ENCODE measurements at regions not wholly inside any gene's neighbourhood (a gene's known extent, or its start where the extent isn't known, plus 50 kb on each side); places are given as distances from the start of the nearest gene placed in this dataset.

DNA sequence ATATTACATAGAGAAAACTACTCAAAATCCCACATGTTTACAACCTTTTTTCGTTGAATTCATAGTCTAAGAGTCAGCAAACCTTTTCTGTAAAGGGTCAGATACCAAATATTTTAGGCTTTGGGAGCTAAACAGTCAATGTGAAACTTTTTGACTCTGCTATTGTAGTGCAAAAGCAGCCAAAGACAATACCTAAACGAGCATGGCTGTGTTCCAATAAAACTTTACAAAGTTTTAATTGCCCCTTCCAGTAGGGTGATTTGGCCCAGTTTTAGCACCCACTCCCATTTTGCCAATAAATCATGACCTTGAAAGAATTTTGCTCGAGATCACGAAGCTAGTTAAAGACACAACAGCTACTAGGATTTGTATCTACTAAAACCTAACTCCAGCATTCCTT lies 147.2 kb downstream of the ANKRD50 start:
- Mint-ChIP-seq H3K36me3 (ENCODE audit: unreplicated experiment) (peaks cover 4% of the 10 kb centered on the region), H3K27ac (ENCODE audit: unreplicated experiment) (no peak overlapping the region), H3K27me3 (ENCODE audit: unreplicated experiment) (no peaks in the 10 kb centered on the region), H3K9me3 (ENCODE audit: unreplicated experiment) (no peaks in the 10 kb centered on the region), H3K4me3 (ENCODE audit: unreplicated experiment) (no peak overlapping the region), H3K4me1 (ENCODE audit: low read depth, unreplicated experiment) (no peaks in the 10 kb centered on the region)
- DNase-seq, result no peak
- TF ChIP-seq, protein P1, sequence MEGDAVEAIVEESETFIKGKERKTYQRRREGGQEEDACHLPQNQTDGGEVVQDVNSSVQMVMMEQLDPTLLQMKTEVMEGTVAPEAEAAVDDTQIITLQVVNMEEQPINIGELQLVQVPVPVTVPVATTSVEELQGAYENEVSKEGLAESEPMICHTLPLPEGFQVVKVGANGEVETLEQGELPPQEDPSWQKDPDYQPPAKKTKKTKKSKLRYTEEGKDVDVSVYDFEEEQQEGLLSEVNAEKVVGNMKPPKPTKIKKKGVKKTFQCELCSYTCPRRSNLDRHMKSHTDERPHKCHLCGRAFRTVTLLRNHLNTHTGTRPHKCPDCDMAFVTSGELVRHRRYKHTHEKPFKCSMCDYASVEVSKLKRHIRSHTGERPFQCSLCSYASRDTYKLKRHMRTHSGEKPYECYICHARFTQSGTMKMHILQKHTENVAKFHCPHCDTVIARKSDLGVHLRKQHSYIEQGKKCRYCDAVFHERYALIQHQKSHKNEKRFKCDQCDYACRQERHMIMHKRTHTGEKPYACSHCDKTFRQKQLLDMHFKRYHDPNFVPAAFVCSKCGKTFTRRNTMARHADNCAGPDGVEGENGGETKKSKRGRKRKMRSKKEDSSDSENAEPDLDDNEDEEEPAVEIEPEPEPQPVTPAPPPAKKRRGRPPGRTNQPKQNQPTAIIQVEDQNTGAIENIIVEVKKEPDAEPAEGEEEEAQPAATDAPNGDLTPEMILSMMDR (IDR thresholded peaks at IDR 0.05; ENCODE audit: partially characterized antibody, unreplicated experiment), result no peak

DNA sequence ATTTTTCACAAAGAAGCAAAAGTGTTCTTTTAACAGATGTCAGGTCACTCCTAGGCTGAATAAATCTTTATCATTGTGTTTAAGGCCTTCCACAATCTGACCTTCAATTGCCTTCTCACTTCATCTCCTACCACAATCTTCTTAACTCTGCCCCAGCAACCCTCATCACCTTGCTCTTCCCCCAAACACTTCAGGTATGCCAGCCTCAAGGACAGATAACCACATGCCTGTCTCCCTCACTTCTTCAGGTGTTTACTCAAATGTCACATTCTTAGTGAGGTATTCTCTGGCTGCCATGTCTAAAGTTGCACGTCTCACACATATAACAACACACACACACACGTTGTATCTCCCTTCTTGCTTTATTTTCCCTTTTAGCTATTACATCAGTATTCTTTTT lies 146.5 kb downstream of the ANKRD50 start:
- TF ChIP-seq, protein P1 (IDR thresholded peaks at IDR 0.05; ENCODE audit: partially characterized antibody, unreplicated experiment), result no peak
- no peak overlapping the region for H3K27ac Mint-ChIP-seq (ENCODE audit: unreplicated experiment)
- peaks cover 4% of the 10 kb centered on the region for H3K36me3 Mint-ChIP-seq (ENCODE audit: unreplicated experiment)
- H3K4me1 Mint-ChIP-seq (ENCODE audit: low read depth, unreplicated experiment), result no peaks in the 10 kb centered on the region
- H3K27me3 Mint-ChIP-seq (ENCODE audit: unreplicated experiment), result no peaks in the 10 kb centered on the region
- no peaks in the 10 kb centered on the region for H3K9me3 Mint-ChIP-seq (ENCODE audit: unreplicated experiment)
- no peak overlapping the region for H3K4me3 Mint-ChIP-seq (ENCODE audit: unreplicated experiment)
- DNase-seq, result no peak

DNA sequence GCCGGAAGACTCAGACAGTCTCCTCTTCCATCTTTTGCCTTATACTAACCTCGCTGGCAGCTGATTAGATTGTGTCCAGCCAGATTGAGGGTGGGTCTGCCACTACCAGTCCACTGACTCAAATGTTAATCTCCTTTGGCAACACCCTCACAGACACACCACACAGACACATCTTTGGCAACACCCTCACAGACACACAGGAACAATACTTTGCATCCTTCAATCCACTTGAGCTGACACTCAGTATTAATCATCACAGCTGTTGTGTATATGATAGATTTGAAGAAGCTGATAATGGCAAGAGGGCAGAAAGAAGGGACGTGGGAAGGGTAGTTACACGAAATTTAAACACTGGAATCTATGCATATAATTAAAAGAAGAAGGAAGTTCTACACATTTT lies 139.5 kb downstream of the ANKRD50 start:
- no peak overlapping the region for H3K4me3 Mint-ChIP-seq (ENCODE audit: unreplicated experiment)
- H3K27ac Mint-ChIP-seq (ENCODE audit: unreplicated experiment), result no peak overlapping the region
- H3K4me1 Mint-ChIP-seq (ENCODE audit: low read depth, unreplicated experiment), result no peaks in the 10 kb centered on the region
- no peaks in the 10 kb centered on the region for H3K27me3 Mint-ChIP-seq (ENCODE audit: unreplicated experiment)
- no peaks in the 10 kb centered on the region for H3K9me3 Mint-ChIP-seq (ENCODE audit: unreplicated experiment)
- no peak for DNase-seq
- TF ChIP-seq, protein P1 (IDR thresholded peaks at IDR 0.05; ENCODE audit: partially characterized antibody, unreplicated experiment), result no peak
- H3K36me3 Mint-ChIP-seq (ENCODE audit: unreplicated experiment), result no peaks in the 10 kb centered on the region

- peaks cover 7% of the 10 kb centered on the region for H3K36me3 Mint-ChIP-seq (ENCODE audit: unreplicated experiment)
- no peak overlapping the region for H3K4me3 Mint-ChIP-seq (ENCODE audit: unreplicated experiment)
- DNase-seq, result no peak
- H3K9me3 Mint-ChIP-seq (ENCODE audit: unreplicated experiment), result peaks cover 3% of the 10 kb centered on the region
- TF ChIP-seq, protein P1 (IDR thresholded peaks at IDR 0.05; ENCODE audit: partially characterized antibody, unreplicated experiment), result no peak
- no peaks in the 10 kb centered on the region for H3K4me1 Mint-ChIP-seq (ENCODE audit: low read depth, unreplicated experiment)
- no peaks in the 10 kb centered on the region for H3K27me3 Mint-ChIP-seq (ENCODE audit: unreplicated experiment)
- H3K27ac Mint-ChIP-seq (ENCODE audit: unreplicated experiment), result no peak overlapping the region
These were observed 132.6 kb downstream of the ANKRD50 start for GRCh38 chr4:124579896-124580295.

DNA sequence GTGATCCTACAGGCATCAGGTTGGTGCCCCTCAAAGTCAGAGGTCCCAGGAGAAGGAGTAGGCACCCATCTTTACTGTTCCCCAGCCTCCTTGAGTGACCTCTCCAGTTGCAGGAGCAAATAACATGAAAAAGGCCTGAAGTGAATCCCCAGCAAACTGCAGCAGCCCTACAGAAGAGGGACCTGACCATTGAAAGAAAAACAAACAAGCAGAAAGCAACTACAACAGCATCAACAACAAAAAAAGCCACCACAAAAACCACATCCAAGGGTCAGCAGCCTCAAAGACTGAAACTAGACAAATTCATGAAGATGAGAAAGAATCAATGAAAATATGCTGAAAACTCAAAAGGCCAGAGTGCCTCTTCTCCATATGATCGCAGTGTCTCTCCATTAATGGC lies 128.7 kb downstream of the ANKRD50 start:
- TF ChIP-seq, protein P1 (IDR thresholded peaks at IDR 0.05; ENCODE audit: partially characterized antibody, unreplicated experiment), result no peak
- Mint-ChIP-seq H3K4me3 (ENCODE audit: unreplicated experiment) (no peak overlapping the region), H3K27me3 (ENCODE audit: unreplicated experiment) (peaks cover 4% of the 10 kb centered on the region), H3K4me1 (ENCODE audit: low read depth, unreplicated experiment) (no peaks in the 10 kb centered on the region), H3K27ac (ENCODE audit: unreplicated experiment) (no peak overlapping the region), H3K36me3 (ENCODE audit: unreplicated experiment) (peaks cover 7% of the 10 kb centered on the region), H3K9me3 (ENCODE audit: unreplicated experiment) (peaks cover 3% of the 10 kb centered on the region)
- no peak for DNase-seq

Measured in glutamatergic neuron (in vitro differentiated cells).